Activated CD4-positive, alpha-beta T cell treated with anti-CD3 and anti-CD28 coated beads, Interleukin-10, Interleukin-2, amounts not matched to agents 100 ng/mL and 50 ng/mL, durations not matched to agents 16 hours and 8 hours (primary cell): ENCODE measurements at regions not wholly inside any gene's neighbourhood (a gene's known extent, or its start where the extent isn't known, plus 50 kb on each side); places are given as distances from the start of the nearest gene placed in this dataset.
"Not testable (repeated sequence)": the region's sequence is repeated elsewhere in the genome, so short reads cannot be mapped to it uniquely, and the experiment has no call there.

Source experiments
- DNase-seq: peaks from one replicate; pipeline ENCODE4 v3.0.0-alpha.2; 2020

- DNase-seq: no peak
Measured at GRCh38 chr2:190742431-190742830, 93.5 kb downstream of the NAB1 start.

DNA sequence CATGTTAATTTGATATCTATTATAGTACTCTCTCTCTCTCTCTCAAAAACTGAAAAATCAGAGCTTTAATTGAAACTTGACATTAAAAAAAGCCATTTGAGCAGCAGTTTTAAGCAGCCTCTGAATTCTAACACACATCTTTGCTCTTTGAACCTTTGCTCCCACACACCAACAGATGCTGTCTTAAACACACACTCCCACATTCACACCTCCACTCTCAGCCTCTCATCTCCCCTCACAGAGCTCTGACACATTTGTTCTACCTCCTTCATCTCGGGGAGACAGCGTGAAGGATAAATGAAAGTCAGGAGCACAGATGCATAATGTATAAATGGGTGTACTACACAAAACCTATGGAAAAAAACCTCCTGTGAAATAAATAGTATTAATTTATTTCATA lies 95.2 kb downstream of the NAB1 start:
- DNase-seq: no peak

DNA sequence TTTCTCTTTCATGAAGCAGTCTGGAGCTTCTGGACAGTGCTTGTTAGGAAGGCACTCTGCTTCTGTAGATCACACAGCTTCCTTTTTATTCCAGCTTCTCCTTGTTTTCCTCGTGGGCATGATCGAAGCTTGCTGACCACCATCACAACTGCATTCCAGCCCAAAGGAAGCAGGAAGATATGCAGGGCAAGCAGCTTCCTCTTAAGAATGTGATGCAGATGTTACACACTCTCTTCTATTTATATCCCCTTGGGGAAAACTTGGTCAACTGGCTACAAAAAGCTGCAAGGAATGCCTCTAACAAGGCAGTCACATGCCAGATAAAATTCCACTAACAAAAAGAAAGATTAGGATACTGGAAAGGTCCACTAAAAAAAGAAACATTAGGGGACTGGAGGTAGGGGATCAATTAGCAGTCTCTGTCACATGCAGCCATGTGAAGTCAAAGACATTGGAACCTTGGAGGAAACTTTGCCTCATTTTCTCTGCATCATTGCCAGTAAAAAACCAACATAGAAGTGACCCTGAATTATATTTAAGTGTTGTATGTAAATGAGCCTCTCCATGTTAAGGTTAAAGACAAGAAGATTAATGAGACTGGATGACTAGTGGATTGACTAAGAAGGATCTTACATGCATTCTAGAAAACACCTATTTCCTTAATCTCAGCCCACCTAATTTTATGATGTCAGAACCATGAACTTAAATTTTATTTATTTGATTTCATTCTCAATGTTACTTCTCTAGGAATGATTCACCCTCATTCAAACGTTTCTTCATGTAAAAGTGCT lies 98.3 kb downstream of the NAB1 start:
- no peak for DNase-seq

DNA sequence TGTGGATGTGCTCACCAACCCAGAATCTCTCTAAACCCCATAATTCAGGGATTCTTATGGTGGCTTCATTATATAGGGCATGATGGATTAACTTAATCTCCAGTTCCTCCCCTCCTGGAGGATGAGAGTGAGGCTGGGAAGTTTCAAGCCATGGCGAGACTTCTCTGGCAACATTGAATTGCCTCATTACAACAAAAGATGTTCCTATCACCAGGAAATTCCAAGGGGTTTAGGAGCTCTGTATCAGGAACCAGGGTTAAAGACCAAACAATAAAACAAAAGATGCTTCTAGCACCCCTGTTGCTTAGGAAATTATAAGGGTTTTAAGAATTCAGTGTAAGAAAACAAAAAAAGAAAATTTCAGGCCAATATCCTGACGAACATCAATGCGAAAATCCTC lies 100.1 kb downstream of the NAB1 start:
- no peak for DNase-seq

- DNase-seq: no peak
Measured at GRCh38 chr2:190755772-190756415, 107.0 kb downstream of the NAB1 start.

DNA sequence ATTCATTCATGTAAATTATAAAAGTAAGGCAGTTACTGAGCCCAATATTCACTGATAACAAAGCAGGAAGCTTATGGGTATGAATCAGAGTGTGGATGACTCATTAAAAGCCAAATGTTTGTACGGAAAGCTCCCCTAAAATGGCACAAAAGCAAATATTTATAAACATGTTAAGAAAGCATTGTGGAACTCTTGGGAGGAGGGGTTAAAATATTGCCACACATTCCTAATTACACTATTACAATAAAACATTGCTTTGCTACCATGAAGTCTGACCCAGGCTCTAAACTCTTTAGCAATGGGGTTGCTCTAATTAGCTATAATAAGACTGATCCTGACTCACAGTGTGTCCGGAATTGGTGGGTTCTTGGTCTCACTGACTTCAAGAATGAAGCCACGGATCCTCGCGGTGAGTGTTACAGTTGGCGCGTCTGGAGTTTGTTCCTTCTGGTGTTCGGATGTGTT lies 110.9 kb downstream of the NAB1 start:
- DNase-seq: peak; percentile 13

- DNase-seq: not testable (repeated sequence)
Measured at GRCh38 chr2:190760353-190761150, 111.7 kb downstream of the NAB1 start.

GRCh38 chr2:190761216-190761615 lies 112.3 kb downstream of the NAB1 start:
- not testable (repeated sequence) for DNase-seq

GRCh38 chr2:190762566-190762965 lies 113.7 kb downstream of the NAB1 start:
- no peak for DNase-seq

DNA sequence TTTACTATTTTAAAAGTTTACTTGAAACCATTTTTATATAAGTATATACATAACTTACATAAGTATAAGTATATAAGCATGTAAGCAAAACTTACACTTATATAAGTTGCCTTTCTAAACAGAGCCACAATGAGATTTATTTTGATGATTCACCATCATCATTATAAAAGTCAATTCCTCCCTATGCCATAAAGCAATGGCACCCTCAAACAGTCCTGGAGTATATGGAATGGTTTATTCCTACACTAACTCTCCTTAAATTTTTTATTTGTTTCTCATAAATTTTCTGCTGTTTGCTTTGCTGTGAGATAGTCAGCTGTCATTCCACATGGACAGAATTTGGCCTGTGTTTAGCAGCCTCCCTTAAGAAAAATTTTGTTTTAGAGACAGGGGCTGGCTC lies 114.2 kb downstream of the NAB1 start:
- DNase-seq: no peak

- peak; percentile 66 for DNase-seq
Measured at GRCh38 chr2:190763901-190764514, 115.1 kb downstream of the NAB1 start.

DNA sequence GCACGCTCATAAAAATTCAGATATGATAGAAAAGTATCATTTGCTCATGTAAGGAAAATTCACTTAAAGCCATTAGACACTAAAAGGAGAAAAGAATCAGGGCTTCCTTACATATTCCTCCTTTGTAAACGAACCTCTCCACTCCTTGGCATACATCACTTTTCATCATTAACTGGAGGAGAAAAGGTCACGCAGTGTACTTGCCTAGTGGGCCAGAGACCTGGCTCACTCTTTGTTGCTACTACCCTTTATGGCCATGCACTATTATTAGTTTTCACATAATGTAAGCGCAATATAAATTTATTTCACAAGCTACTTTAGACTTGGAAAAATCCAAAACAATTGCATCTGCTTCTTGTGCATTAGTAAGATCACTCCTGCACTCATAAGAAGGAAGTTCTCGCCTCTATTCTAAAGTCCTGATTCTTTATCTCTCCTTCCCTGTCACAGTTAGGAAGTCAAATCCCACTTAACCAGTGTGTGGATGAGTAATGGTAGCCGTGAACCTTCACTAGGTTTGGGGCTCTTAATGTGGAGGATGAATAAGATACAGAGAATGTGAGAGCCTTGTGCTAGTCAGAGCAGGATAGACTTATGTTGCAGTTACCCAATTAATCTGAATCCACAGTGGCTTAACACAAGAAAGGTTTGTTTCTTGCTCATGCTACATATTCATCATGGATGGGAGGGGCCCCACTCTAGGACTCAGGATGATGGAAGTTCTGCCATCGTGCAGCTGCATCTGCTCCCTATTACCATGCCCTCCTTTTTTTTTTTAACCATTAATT lies 115.0 kb upstream of the GLS start:
- DNase-seq: peak; percentile 26

DNA sequence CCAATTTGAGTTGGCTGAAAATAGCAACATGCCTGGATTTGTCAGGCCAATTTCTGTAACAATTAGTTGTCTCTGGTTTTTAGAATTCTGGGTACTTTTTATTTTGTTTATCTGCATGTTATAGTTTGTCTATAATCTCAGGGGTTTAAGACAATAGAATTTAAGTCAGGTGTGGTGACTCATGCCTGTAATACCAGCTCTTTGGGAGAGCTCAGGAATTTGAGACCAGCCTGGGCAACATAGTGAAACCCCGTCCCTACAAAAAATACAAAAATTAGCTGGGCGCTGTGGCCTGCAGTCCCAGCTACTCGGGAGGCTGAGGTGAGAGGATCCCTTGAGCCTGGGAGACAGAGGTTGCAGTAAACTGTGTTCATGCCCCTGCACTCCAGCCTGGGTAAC lies 114.4 kb upstream of the GLS start:
- no peak for DNase-seq

DNA sequence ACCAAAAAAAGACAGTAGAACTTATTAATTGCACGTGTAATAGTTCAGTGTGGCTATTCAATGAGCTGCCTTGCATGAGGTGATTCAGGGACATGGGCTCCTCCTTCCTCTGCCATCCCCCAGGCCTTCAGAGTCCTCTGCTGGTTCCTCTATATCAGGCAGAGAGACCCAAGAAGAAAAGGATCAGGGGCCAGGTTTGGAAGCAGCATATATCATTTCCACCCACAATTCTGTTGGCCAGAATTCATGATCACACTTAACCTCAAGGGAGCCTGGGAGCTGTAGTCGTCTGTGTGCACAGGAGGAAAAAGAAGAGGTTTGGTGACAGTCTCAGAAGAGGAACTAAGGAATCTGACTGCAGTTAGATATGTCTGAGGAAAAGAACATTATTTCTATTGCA lies 114.0 kb upstream of the GLS start:
- DNase-seq: no peak

DNA sequence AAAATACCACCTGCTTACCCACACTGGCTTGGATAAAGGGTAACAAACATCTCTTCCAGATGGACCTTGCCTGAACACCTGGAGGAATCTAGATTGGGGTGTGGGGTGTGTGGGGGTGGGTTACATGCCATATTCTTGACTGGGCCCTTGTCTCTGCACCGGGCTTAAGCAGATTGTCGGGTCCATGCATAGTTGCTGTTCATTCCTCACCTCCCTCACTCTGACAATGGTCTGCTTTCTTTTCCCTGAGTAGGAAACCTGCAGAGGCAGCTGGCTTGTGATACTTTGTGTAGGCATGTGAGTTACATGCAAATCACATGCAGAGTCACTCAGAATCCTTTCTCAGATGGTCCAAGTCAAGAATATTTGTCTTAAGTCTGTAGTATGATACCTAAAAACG lies 112.8 kb upstream of the GLS start:
- DNase-seq: no peak

DNA sequence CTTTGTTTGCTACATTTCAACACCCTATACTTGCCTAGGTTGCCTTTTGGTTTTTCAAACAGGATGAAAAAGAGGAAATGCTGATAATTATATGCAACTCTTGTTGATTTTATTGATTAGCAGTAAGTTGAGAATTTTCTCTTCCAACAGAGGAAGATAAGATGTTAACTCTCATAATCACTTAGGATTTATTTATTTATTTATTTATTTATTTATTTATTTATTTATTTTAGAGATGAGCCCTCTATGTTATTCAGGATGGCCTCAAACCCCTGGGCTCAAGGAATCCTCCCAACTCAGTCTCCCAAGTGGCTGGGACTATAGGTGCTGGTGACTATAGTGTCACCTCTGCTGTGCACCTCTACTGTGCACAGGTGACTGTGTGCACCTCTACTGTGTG lies 111.4 kb upstream of the GLS start:
- no peak for DNase-seq

- DNase-seq: no peak
Measured at GRCh38 chr2:190771726-190772125, 108.9 kb upstream of the GLS start.

DNA sequence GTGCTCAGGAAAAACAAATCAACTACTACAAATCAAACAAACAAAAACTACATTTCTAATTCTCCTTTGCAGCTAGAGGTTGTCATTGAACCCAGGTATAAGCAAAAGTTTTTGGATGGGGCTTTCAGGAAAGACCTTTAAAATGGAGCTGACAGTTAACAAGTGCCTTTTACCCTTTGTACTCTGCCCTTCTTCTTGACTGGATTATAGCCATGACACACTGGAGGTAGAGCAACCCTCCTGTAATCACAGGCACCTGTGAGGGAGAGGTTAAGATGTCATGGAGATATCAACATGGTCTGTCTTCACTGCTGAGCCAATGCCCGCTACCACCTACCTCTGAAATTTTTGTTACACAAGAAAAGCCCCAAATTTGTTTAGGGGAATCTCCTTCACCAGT lies 100.0 kb upstream of the GLS start:
- no peak for DNase-seq

DNA sequence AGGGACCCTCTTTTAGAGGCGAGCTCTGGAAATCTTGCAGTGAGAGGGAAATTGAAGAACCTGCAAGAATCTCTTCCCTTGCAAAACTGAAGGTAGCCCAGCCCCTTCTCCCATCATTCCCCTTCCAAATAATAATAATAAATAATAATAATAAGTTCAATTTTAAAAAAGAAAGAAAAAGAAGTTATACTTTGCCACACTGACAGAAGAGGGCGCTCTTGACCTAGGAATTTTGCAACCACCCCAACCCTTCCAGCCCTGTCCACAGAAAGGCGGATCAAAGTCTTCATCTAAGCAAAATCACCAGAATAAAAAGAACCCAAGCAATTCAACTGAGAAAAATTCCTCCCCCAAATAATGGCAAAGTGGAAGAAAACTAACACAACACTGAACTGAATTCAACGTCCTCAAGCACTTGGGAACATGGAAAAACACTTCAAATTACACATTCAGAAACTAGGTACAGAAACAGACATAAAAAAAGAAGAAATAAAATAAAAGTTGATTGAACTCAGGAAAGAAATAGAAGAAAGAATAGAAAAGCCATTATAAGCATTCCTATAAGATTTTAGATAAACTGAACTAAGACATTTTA lies 98.9 kb upstream of the GLS start:
- DNase-seq: peak; percentile 64

GRCh38 chr2:190782264-190782663 lies 98.4 kb upstream of the GLS start:
- no peak for DNase-seq

DNA sequence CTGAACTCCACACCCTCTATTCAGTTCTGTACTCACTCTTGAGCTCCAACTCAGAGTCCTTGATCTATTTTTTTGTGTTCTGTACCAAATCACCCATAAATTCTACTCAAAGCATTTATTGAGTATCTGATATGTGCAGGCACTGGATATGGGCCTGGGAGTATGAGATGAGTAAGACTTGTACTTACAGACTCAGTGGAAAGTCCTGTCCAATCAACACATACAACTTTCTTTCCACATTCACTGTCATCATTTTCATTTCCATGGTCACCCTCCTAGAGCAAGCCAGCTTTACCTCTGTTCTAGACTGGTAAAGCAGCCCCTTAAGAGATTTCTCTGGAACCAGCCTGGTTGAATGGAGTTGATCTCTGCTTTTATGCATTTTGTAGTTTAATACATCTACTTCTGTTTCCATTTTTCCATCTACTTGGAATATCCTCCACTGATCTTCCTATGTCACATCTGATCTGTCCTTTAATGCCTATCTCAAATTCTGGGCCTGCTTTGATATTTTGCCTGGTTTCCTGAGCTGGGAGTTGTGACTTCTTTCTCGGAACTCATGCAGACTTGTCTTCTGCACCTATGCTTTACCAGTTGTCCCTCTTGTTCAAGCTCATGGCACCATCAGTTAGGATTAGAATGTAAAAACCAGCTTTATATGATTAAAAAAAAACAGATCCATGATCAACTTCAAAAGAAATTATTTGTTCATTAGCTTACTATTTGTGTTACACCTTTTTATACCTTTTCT lies 96.9 kb upstream of the GLS start:
- no peak for DNase-seq
